Thyroid gland (tissue), 4 donors: ENCODE measurements at regions not wholly inside any gene's neighbourhood (a gene's known extent, or its start where the extent isn't known, plus 50 kb on each side); places are given as distances from the start of the nearest gene placed in this dataset.

ENCODE experiments used
- DNase-seq, 2 donors: peaks; one replicate each; pipeline ENCODE4 v3.0.0-alpha.2; 2019
- H3K27ac ChIP-seq, 3 donors: fragments of 200-600 bp; sonication (generic); 1 replicate in 2 of 3; 2 replicates in 1 of 3; pipeline ENCODE4 v1.5.1; 2016 to 2019; ENCODE audit warnings: mild to moderate bottlenecking in 1 of 3, moderate library complexity in 1 of 3
- H3K27me3 ChIP-seq: fragments of 200-600 bp; sonication (generic); one replicate; pipeline ENCODE4 v1.5.1; 2019
- H3K36me3 ChIP-seq, 2 donors: fragments of 200-600 bp; sonication (generic); one replicate each; pipeline ENCODE4 v1.5.1; 2016 to 2019
- H3K4me1 ChIP-seq, 2 donors: fragments of 200-600 bp; sonication (generic); one replicate each; pipeline ENCODE4 v1.5.1; 2017 to 2019
- H3K4me3 ChIP-seq, 3 donors: fragments of 200-600 bp; sonication (generic); replicated peaks in 1 of 3; 1 replicate in 2 of 3; 2 replicates in 1 of 3; pipeline ENCODE4 v1.5.1; 2016; ENCODE audit warnings: mild to moderate bottlenecking in 1 of 3
- H3K9me3 ChIP-seq: fragments of 200-600 bp; sonication (generic); one replicate; pipeline ENCODE4 v1.5.1; 2017
- POLR2A ChIP-seq, 2 donors: fragments of 450-650 bp; IDR thresholded peaks; one replicate each; pipeline ENCODE4 v1.6.1; 2017; ENCODE audit warnings: antibody characterized with exemption in 2 of 2, mild to moderate bottlenecking in 2 of 2, moderate library complexity in 1 of 2
- WGBS, 2 donors: methylation state at CpG; one replicate each; pipeline ENCODE4 v1.1.5; 2017; 5-methylcytosine and 5-hydroxymethylcytosine counted together
- intact Hi-C: fragments of 100-400 bp; cut with DNase I; formaldehyde crosslinking; loops from one replicate; pipeline ENCODE4 v1.15.1; 2023
- TF ChIP-seq, protein P1 (sequence below), 6 experiments: fragments of 200-600 bp in 3 of 6; fragments of 450-650 bp in 3 of 6; sonication (generic) in 3 of 6; IDR thresholded peaks; one replicate each; pipeline ENCODE4 v1.5.1; 2016 to 2019; ENCODE audit warnings: antibody characterized with exemption in 6 of 6, mild to moderate bottlenecking in 2 of 6, inconsistent platforms in 1 of 6, moderate library complexity in 1 of 6

DNA sequence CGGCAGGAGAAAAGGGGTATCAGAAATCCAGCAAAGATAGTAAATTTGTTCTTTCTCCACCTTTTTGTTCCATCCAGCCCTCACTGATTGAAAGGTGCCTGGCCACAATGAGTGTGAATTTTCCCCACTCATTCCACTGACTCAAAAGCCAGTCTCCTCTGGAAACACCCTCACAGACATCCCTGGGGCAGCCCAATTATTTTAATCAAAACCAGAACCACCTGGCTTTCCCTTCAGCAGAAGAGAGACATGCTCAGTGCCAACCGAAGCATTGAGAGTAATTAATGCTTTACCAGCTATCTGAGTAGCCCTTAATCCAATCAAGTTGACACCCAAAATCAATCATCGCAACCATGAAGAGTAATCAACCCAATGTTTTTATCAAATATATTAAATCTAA lies 1129.6 kb upstream of the GBE1 start:
- no peaks in the 10 kb centered on the region for H3K4me1 ChIP-seq
- WGBS, 2 donors = 61 to 76% methylated on average over 3 of the region's 3 CpGs
- H3K4me3 ChIP-seq = no peak overlapping the region

DNA sequence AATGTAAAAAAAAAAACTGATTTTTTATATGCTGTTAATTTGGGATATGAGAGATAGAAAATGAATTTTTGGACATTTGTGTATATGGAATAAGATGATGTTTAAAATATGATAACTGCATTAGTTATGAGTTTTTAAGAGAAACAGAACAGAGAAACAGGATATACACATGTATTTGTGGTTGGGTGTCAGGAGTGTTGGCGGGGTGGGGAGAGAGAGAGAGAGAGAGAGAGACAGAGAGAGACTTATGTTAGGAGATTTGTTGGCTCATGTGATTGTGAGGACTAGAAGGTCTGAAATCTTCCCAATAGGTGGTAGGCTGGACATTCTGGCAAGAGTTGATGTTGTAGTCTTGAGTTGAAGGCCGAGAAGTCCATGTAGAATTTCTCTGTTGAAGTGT lies 1121.6 kb upstream of the GBE1 start:
- Histone ChIP-seq H3K4me1 (no peaks in the 10 kb centered on the region), H3K9me3 (no peaks in the 10 kb centered on the region), H3K27ac (no peak overlapping the region), H3K27me3 (no peaks in the 10 kb centered on the region), H3K4me3 (no peak overlapping the region), H3K36me3 (no peaks in the 10 kb centered on the region)
- TF ChIP-seq, protein P1, sequence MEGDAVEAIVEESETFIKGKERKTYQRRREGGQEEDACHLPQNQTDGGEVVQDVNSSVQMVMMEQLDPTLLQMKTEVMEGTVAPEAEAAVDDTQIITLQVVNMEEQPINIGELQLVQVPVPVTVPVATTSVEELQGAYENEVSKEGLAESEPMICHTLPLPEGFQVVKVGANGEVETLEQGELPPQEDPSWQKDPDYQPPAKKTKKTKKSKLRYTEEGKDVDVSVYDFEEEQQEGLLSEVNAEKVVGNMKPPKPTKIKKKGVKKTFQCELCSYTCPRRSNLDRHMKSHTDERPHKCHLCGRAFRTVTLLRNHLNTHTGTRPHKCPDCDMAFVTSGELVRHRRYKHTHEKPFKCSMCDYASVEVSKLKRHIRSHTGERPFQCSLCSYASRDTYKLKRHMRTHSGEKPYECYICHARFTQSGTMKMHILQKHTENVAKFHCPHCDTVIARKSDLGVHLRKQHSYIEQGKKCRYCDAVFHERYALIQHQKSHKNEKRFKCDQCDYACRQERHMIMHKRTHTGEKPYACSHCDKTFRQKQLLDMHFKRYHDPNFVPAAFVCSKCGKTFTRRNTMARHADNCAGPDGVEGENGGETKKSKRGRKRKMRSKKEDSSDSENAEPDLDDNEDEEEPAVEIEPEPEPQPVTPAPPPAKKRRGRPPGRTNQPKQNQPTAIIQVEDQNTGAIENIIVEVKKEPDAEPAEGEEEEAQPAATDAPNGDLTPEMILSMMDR (IDR thresholded peaks at IDR 0.05) = no peak
- TF ChIP-seq POLR2A (IDR thresholded peaks at IDR 0.05) = no peak
- 87 to 91% methylated on average over 2 of the region's 2 CpGs for WGBS, 2 donors
- no peak for DNase-seq
- intact Hi-C loops = no loop called here

More for the DNA sequence above, 1129.6 kb upstream of the GBE1 start:
- H3K9me3 ChIP-seq = no peaks in the 10 kb centered on the region
- H3K27ac ChIP-seq = no peak overlapping the region
- DNase-seq = no peak
- H3K27me3 ChIP-seq = no peaks in the 10 kb centered on the region
- no peaks in the 10 kb centered on the region for H3K36me3 ChIP-seq
- intact Hi-C loops = no loop called here
- TF ChIP-seq POLR2A (IDR thresholded peaks at IDR 0.05) = no peak
- TF ChIP-seq, protein P1 (IDR thresholded peaks at IDR 0.05) = no peak

DNA sequence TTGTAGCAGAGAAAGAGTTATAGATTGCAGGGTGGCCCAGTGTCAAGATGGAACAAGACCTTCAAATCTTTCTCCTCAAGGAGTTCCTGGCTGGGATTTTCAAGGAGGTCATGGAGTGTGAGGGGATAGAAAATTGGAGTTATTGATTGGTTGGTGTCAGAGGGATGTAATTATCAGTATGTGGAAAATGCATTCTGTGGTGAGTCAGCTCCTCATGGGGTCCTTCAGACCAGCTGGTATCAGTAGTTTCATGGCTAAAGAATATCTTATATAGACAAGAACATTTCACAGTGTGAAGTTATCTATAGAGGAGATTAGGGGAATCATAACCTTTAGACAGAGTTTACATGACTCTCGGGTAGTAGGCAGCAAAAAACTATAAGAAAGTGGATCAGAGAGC lies 1114.0 kb upstream of the GBE1 start:
- no peak for TF ChIP-seq POLR2A (IDR thresholded peaks at IDR 0.05)
- Histone ChIP-seq H3K4me1 (no peaks in the 10 kb centered on the region), H3K4me3 (no peak overlapping the region), H3K27me3 (no peaks in the 10 kb centered on the region), H3K9me3 (no peaks in the 10 kb centered on the region), H3K27ac (no peak overlapping the region), H3K36me3 (no peaks in the 10 kb centered on the region)
- WGBS, 2 donors = 76% methylated on average over 1 of the region's 1 CpG
- intact Hi-C loops = no loop called here
- no peak for DNase-seq

DNA sequence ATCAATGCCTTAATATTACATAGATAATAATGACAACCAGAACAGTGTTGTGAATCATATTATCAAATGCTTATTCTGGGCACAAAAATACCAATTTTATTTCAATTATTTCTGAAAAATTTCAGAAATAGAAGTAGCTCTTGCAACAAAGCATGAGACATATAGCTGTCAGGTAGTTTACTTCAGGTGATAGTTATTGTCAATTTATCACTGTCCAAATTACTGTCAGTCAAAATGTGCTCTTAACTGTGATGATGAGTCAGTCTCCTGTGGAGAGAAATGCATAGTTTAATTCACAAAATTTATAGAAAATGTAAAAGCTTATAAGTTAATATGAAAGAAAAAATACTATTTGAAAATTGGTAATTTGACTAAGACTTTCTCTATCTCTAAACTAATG lies 1078.4 kb upstream of the GBE1 start:
- intact Hi-C loops = no loop called here
- H3K4me1 ChIP-seq = no peaks in the 10 kb centered on the region
- no peaks in the 10 kb centered on the region for H3K36me3 ChIP-seq
- no peak for DNase-seq
- H3K27ac ChIP-seq = no peak overlapping the region
- no peaks in the 10 kb centered on the region for H3K9me3 ChIP-seq
- H3K27me3 ChIP-seq = no peaks in the 10 kb centered on the region
- no peak overlapping the region for H3K4me3 ChIP-seq
- TF ChIP-seq, protein P1 (IDR thresholded peaks at IDR 0.05) = no peak
- no peak for TF ChIP-seq POLR2A (IDR thresholded peaks at IDR 0.05)

DNA sequence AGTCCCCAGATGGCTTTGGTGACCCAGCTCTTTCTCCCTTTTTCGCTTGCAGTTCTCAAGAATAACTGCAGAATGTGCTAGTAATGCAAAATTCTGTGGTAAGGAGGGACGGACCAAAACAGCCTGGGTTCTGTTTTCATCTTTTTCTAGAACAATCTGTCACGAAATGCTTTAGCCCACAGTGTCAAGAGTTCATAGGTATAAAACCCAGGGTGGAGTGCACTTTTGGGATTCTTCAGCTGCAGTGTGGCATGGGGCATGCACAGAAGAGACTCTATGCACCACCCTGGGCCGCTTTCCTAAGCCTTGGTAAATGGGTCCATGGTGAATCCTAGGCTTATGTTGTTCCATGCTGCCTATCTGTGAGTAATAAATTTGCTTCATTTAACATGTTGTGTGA lies 1072.7 kb upstream of the GBE1 start:
- 71 to 86% methylated on average over 4 of the region's 4 CpGs for WGBS, 2 donors
- H3K27ac ChIP-seq = no peak overlapping the region
- no peaks in the 10 kb centered on the region for H3K36me3 ChIP-seq
- H3K4me3 ChIP-seq = no peak overlapping the region
- H3K27me3 ChIP-seq = no peaks in the 10 kb centered on the region
- TF ChIP-seq POLR2A (IDR thresholded peaks at IDR 0.05) = no peak
- TF ChIP-seq, protein P1 (IDR thresholded peaks at IDR 0.05) = no peak
- intact Hi-C loops = no loop called here
- no peaks in the 10 kb centered on the region for H3K4me1 ChIP-seq
- DNase-seq = no peak
- H3K9me3 ChIP-seq = no peaks in the 10 kb centered on the region

DNA sequence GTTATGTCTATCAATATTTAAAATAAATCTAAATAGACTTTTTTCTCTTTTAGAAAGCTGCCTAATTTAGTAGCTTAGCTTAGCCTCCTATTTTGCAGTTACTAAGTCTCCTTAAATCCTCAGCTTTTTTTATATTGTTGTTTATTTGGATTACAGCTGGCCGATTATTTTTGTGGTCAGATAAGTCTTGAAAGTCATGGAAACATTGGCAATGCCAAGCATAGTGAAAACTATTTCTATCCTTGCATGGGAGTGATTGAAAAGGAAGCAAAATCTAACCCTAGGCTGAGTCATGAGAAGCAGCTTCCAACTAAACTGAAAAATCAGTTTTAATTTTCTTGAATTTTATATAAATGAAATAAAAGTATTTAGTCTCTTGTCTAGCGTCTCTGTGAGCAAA lies 1063.0 kb upstream of the GBE1 start:
- no peaks in the 10 kb centered on the region for H3K36me3 ChIP-seq
- no peaks in the 10 kb centered on the region for H3K27me3 ChIP-seq
- H3K4me1 ChIP-seq = no peaks in the 10 kb centered on the region
- intact Hi-C loops = no loop called here
- WGBS, 2 donors = 75 to 77% methylated on average over 2 of the region's 2 CpGs
- H3K27ac ChIP-seq = no peak overlapping the region
- no peak for DNase-seq
- TF ChIP-seq, protein P1 (IDR thresholded peaks at IDR 0.05) = no peak
- TF ChIP-seq POLR2A (IDR thresholded peaks at IDR 0.05) = no peak
- H3K9me3 ChIP-seq = no peaks in the 10 kb centered on the region
- H3K4me3 ChIP-seq = no peak overlapping the region
